ENCODE measurements at regions not wholly inside any gene's neighbourhood (a gene's known extent, or its start where the extent isn't known, plus 50 kb on each side); places are given as distances from the start of the nearest gene placed in this dataset.

DNA sequence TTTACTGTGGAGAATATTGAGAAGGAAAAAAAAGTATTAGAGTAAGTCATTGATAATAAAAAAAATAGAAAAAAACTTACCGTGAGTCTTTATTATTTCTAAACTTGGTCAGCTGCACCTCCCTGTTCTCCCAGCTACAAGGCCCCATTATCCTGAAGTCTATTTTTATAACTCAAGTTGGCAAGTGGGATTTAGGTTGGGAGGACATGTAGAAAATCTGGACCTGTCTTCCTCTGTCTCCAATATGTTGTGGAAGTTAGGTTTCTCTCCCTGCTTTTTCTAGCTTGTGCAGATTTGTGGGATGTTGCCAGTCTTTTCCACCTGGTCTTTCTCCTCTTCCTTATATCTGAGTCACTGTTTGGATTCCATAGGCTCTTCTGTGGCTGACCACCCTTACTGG is 361.4 kb downstream of the HLX start:
- H3K36me3 ChIP-seq, result no peaks in the 10 kb centered on the region
- intact Hi-C loops (cut with DNase I), result no loop called here
- H3K9me3 ChIP-seq, result no peaks in the 10 kb centered on the region
- WGBS, 3 donors, result 46 to 52% (median 47%) methylated on average over 1 of the region's 1 CpG
- no peak overlapping the region for H3K27ac ChIP-seq
- TF ChIP-seq EP300 (IDR thresholded peaks at IDR 0.05) (no peak), POLR2A (IDR thresholded peaks at IDR 0.05) (no peak)
- TF ChIP-seq, protein P1, sequence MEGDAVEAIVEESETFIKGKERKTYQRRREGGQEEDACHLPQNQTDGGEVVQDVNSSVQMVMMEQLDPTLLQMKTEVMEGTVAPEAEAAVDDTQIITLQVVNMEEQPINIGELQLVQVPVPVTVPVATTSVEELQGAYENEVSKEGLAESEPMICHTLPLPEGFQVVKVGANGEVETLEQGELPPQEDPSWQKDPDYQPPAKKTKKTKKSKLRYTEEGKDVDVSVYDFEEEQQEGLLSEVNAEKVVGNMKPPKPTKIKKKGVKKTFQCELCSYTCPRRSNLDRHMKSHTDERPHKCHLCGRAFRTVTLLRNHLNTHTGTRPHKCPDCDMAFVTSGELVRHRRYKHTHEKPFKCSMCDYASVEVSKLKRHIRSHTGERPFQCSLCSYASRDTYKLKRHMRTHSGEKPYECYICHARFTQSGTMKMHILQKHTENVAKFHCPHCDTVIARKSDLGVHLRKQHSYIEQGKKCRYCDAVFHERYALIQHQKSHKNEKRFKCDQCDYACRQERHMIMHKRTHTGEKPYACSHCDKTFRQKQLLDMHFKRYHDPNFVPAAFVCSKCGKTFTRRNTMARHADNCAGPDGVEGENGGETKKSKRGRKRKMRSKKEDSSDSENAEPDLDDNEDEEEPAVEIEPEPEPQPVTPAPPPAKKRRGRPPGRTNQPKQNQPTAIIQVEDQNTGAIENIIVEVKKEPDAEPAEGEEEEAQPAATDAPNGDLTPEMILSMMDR (IDR thresholded peaks at IDR 0.05), result no peak
- DNase-seq, result no peak
- H3K4me1 ChIP-seq (ENCODE audit: insufficient read depth), result no peaks in the 10 kb centered on the region
- no peak overlapping the region for H3K4me3 ChIP-seq
- no peaks in the 10 kb centered on the region for H3K27me3 ChIP-seq

DNA sequence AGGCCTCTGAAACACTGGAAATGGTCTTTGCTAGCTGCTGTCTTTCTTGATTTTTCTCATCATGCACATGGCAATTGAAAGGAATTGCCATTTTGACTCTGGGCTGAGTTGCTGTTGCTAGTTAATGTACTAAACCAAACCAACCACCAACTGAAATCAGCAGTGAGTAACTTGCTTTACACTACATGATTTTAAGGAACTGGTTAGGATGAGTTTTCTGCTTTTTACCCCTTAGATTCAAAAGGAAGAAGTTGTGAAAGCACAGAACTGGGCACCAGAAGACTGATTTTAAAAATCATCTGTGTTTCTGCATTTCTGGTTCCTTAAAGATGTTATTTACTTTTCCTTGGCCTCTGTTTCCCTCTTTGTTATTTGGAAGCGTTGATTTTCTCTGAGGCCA is 361.9 kb downstream of the HLX start:
- Histone ChIP-seq H3K4me3 (no peak overlapping the region), H3K4me1 (ENCODE audit: insufficient read depth) (no peaks in the 10 kb centered on the region), H3K36me3 (no peaks in the 10 kb centered on the region), H3K9me3 (no peaks in the 10 kb centered on the region), H3K27ac (no peak overlapping the region), H3K27me3 (no peaks in the 10 kb centered on the region)
- intact Hi-C loops (cut with DNase I), result no loop called here
- no peak for DNase-seq
- 81 to 98% (median 89%) methylated on average over 1 of the region's 1 CpG for WGBS, 3 donors
- TF ChIP-seq, protein P1 (IDR thresholded peaks at IDR 0.05), result no peak
- TF ChIP-seq POLR2A (IDR thresholded peaks at IDR 0.05) (no peak), EP300 (IDR thresholded peaks at IDR 0.05) (no peak)

DNA sequence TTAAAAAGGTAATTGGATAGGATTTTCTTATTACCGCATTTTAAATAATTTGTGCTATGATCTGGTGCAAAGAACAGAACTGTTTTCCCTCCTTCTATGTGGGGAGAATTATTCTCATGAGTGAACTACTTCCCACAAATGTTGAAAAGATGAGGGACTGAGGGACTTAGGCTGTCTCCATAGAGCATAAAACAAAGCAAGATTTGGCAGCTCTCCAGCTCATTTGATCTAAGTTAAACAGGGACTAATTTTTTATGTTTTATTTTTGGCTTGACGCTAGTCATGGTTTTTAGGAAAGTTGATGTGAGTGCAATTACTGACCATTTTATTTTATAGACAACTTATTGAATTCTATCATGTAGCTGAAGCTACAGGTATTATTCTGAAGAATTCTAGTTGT is 362.3 kb downstream of the HLX start:
- Histone ChIP-seq H3K4me3 (no peak overlapping the region), H3K9me3 (no peaks in the 10 kb centered on the region), H3K4me1 (ENCODE audit: insufficient read depth) (no peaks in the 10 kb centered on the region), H3K27me3 (no peaks in the 10 kb centered on the region), H3K27ac (no peak overlapping the region), H3K36me3 (no peaks in the 10 kb centered on the region)
- TF ChIP-seq POLR2A (IDR thresholded peaks at IDR 0.05) (no peak), EP300 (IDR thresholded peaks at IDR 0.05) (no peak)
- TF ChIP-seq, protein P1 (IDR thresholded peaks at IDR 0.05), result no peak
- intact Hi-C loops (cut with DNase I), result no loop called here
- 58 to 74% (median 61%) methylated on average over 2 of the region's 2 CpGs for WGBS, 3 donors
- DNase-seq, result no peak

DNA sequence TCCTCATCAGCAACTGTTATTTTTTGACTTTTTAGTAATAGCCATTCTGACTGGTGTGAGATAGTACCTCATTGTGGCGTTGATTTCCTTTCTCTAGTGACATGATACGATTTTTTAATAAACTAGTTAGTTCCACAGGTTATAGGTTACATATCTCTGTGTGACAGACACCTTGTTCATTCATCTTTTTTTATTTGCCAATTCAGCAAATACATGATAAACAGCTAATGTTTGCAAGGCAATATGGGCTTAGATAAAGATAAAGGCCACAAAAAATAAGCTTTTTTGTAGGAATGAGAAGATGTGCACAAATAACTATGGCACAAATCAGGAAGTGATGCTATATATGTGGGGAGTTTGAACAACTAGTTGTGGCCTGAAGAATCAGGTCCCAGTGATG is 366.8 kb downstream of the HLX start:
- no peak overlapping the region for H3K4me3 ChIP-seq
- no peak for DNase-seq
- H3K4me1 ChIP-seq (ENCODE audit: insufficient read depth), result no peaks in the 10 kb centered on the region
- TF ChIP-seq, protein P1 (IDR thresholded peaks at IDR 0.05), result no peak
- TF ChIP-seq POLR2A (IDR thresholded peaks at IDR 0.05) (no peak), EP300 (IDR thresholded peaks at IDR 0.05) (no peak)
- H3K27ac ChIP-seq, result no peak overlapping the region
- H3K36me3 ChIP-seq, result no peaks in the 10 kb centered on the region
- H3K27me3 ChIP-seq, result no peaks in the 10 kb centered on the region
- 71 to 81% (median 73%) methylated on average over 2 of the region's 2 CpGs for WGBS, 3 donors
- H3K9me3 ChIP-seq, result no peaks in the 10 kb centered on the region
- intact Hi-C loops (cut with DNase I), result no loop called here
